HG03460 (cell line): ENCODE measurements at regions not wholly inside any gene's neighbourhood (a gene's known extent, or its start where the extent isn't known, plus 50 kb on each side); places are given as distances from the start of the nearest gene placed in this dataset.
"Not testable (repeated sequence)": the region's sequence is repeated elsewhere in the genome, so short reads cannot be mapped to it uniquely, and the experiment has no call there.

Experiments
- ATAC-seq: cut with Tn5 transposase; IDR thresholded peaks from one replicate; pipeline ENCODE4 v1.9.1; 2021; ENCODE audit not compliant: unreplicated experiment

GRCh38 chr15:81939604-81940440 is 106.0 kb downstream of the MEX3B start:
- no peak for ATAC-seq

GRCh38 chr15:81937189-81937588 is 108.6 kb downstream of the MEX3B start:
- no peak for ATAC-seq

DNA sequence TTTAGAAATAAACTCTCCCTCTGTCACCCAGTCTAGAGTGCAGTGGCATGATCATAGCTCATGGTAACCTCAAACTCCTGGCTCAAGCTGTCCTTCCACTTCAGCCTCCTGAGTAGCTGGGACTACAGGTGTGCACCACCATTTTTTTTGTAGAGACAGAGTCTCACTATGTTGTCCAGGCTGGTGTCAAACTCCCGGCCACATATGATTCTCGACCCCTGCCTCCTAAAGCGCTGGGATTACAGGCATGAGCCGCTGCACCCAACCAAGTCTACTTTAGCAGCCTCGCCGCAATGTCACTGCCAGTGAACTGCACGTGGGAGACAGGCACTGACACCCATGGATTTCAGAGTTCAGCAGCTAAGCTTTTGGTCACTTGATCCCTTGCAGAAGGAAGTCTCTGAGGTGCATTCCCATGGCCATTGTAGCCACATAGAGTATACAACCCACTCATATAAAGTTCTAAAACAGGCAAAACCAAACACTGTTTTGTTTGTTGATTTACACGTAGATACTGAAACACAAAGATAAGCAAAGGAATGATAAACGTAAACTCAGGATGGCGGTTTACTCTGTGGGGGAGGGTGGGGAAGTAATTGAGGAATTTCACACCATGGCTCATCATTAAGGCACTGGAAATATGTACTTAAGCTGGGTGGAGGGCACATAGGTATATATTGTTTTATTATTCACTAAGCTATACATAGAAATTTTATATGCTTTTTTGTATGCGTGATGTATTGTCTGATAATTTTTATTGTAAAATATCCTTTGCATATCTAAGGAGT is 115.0 kb downstream of the MEX3B start:
- ATAC-seq, result no peak

DNA sequence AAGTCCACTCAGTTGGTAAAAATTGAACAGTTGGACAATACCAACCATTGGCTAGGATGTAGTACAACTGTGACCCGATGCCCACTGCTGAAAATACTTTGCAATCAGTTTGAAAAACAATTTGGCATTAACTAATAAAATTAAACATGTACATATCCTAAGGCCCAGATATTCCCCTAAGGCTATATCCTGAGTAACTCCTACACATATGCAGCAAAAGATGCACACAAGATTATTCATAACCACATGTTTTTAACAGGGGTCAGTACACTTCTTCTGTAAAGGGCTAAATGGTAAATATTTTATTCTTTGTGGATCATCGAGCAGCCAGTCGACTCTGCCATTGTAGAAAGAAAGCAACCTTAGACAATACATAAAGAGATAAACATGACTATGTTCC is 116.3 kb downstream of the MEX3B start:
- ATAC-seq, result no peak

DNA sequence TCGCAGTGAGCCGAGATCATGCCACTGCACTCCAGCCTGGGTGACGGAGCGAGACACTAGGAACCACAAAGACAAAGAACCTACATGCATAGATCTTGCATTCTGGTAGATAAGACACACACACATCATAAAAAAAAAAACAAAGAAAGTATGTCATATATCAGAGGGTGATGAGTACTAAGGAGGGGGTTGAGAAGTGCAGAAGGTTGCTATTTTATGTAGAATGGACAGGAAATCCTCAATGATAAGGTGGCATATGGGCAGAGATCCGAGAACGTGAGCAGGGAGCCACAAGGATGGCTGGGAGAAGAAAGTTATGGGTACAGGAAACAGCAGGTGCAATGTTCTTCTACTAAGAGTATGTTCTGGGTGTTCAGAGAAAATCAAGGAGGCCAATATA is 118.8 kb downstream of the MEX3B start:
- ATAC-seq, result no peak

DNA sequence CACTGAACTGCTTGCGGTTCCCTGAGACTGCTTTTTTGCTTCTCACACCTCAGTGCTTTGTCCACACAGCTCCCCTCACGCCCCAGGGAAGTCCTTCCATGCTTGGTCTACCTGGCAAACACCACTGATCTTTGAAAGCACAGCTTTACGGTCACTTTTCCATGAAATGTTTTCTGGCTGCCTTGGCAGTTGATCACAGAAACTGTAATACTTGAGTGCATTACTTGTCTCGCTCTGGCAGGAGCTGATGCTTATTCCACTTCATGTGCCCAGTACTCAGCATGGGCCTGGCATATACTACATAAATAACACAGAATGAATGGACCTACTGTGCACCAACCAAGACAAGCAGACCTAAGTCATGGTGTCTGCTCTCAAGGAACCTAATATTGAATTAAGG is 121.1 kb downstream of the MEX3B start:
- no peak for ATAC-seq

DNA sequence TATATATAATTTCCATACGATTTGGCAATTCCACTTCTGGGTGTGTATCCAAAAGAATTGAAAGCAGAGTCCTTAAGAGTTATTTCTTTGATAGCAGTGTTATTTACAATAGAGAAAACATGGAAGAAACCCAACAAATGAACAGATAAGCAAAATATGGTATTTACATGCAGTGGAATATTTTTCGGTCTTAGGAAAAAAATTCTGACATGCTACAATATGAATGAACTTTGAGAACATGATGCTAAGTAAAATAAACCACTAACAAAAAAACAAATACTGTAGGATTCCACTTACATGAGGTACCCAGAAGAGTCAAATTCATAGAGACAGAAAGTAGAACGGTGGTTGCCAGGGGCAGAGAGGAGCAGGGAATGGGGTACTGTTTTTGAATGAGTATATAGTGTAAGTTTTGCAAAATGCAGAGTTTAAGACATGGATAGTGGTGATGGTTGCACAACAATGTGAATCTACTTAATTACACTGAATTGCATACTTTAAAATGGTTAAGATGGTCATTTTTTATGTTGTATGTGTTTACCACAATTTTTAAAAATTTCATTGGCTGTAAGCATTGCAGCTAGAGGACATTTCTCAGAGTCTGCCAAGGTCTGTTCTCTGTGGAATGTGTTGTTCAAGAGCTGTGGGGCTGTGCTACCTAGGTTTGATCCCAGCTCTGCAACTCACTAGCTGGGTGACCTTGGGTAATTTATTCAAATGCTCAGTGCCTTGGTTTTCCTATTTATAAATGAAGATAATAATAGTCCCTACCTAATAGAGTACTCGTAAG is 122.1 kb downstream of the MEX3B start:
- ATAC-seq, result no peak

- no peak for ATAC-seq
Measured at GRCh38 chr15:81922143-81922542, 123.7 kb downstream of the MEX3B start.

DNA sequence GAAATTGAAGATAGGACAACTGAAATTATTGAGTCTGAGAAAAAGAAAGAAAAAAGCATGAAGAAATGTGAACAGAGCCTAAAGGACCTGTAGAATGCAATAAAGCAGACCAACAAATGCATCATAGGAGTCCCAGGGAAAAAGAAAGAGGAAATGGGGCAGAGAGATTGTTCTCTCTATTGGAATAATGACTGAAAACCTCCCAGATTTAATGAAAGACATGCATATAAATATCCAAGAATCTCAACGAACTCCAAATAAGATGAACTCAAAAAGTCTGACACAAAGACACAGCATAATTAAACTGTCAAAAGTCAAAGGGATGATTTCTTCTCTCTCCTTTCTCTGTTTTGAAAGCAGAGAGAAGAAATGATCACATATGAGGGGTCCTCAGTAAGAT is 124.7 kb downstream of the MEX3B start:
- no peak for ATAC-seq

GRCh38 chr15:81918767-81919166 is 127.1 kb downstream of the MEX3B start:
- ATAC-seq, result not testable (repeated sequence)

DNA sequence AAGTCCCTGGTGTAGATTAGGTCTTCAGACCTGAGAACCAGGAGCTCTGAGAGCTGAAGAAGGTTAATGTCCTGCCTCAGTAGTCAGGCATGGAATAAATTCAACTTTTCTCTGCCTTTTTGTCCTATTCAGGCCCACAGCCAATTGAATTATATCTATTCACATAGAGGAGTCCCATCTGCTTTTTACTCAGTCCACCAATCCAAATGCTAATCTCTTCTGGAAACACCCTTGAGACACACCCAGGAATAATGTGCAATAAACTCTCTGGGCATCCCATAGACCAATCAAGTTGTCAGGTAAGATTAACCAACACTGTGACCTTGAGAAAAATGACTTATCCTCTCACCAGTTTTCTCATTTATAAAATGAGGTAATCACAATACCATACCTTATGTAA is 129.4 kb downstream of the MEX3B start:
- no peak for ATAC-seq

DNA sequence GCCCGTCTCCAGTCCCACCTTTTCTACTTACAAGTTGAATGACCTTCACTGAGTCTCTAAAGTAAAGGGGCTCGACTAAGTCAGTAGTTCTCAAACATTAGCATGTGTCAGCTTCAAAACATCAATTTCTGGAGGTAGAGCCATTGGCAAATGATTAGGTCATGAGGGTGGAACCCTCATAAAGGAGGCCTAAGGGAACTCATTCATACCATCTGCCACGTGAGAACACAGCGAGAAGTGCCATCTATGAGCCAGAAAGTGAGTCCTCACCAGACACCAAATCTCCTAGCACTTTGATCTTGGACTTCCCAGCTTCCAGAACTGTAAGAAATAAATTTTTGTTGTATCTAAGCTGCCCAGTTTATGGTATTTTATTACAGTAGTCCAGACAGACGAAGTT is 129.8 kb downstream of the MEX3B start:
- no peak for ATAC-seq

DNA sequence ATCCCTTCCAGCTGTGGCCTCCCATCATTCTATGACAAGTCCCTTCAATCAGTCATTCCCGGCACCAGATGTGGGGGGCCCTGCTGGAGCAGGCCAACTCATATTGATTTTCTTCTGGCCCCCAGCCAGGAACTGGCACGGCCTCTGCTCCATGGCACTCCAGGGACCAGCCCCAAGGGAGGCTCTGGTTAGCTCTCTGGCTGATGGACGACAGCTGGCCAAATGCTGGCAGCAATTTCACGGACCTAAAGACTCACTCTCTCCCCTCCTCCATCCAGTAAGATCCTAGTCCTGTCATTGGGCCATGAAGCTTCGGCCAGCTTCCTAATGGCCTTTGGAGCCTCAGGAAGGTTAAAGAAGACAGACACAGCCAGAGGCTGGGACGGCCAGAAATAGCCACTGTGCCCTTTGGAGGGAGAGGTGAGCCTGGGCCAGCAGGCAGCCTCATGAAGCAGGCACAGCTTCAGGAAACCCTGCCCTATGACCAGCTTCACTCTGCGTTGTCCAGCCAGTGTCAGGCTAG is 131.0 kb downstream of the MEX3B start:
- ATAC-seq, result no peak

- no peak for ATAC-seq
Measured at GRCh38 chr15:81914333-81914732, 131.5 kb downstream of the MEX3B start.

DNA sequence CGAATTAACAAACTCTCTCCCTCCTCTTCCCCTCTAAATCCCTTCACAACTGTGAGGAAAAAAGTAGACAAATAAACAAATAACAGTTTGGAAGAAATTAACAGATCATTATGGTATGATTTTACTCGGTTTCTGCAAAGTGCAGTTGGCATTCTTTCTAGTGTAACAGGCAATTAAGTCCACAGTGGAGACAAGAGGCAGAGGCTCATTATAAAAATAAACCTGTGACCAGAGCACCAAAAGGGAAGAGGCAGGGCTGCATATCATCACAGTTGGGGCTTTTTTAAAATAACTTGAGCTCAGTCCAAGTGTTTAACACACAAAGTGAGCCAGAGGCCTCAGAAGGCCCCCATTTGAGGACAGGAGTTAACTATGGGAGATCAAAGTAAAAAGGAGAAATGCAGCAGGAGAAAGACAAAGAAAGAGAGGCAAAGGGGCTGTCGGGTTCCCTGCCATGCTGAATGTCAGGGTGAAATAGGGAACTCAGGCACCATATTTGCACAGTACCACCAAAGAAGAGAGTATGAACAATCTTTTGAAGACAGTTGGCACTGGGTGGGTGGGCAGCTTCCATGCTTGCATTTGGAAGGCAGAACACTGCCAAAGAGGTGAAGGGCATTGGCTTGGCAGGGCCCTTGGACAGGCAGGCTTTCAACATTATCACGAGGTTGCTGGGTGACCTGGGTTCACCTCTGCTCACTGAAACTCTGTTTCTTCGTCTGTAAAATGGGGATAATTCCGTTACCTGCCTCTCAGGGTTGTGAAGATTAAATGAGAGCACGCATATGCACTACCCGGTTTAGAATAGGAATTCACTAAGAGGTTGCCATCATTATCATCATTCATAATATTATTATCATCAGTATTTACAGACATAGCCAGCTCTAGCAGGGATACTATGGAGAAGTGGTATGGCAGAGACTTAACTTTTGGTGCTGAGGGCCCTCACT is 134.5 kb downstream of the MEX3B start:
- ATAC-seq, result no peak

GRCh38 chr15:81910355-81911021 is 135.3 kb downstream of the MEX3B start:
- no peak for ATAC-seq

DNA sequence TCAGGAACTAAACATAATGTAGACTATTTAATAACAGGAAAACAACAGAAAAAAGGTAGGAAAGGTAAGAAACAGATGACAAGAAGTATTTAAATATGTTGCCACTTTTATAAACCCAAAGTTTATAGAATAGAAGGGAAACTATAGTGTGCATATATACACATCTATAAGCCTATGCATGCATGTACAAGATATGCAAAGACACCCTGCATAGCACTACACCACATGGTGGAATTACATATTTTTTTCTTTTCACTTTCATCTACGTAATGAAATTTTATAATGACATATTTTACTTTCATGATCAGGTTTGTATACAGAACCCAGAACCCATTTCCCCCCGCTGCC is 136.8 kb downstream of the MEX3B start:
- ATAC-seq, result no peak

DNA sequence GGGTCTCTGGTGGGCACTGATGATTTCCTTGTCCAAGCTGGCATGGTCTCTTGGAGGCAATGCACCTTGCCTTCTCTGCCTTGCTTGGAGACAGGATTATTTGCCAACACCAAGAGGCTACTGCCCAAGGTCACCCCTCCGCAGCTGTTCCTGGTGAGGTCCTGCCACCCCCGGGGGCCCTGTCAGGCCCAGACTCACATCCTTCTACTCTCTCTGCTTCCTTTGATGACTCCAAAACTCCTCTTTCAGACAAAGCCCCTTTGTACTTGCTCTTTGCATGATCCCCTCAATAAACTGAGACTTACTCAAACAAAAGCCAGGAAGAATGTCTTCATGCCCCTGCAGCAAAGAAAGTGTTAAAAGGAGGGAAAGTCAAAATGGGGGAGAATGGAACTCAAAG is 137.7 kb downstream of the MEX3B start:
- ATAC-seq, result no peak

- ATAC-seq, result no peak
Measured at GRCh38 chr15:81907521-81907920, 138.3 kb downstream of the MEX3B start.

DNA sequence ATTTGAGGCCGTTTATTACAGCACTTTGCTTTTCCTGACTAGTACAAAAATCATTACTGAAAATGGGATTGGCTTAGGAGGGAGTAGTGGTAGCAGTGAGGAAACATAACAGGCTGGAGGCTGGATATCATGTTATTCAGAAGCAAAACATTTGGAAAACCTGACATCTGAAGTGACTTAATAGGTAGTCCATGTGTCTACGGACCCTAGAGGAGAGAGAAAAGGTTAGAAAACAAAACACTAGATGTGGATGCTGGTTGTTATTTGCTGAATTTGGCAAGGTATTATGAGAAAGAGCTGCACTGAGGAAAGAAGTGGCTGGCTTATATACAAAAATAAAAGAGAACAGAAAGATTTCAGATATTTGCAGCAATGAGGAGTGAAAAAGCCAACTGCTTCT is 139.9 kb downstream of the MEX3B start:
- no peak for ATAC-seq
